HepG2 (cell line): ENCODE measurements at regions not wholly inside any gene's neighbourhood (a gene's known extent, or its start where the extent isn't known, plus 50 kb on each side); places are given as distances from the start of the nearest gene placed in this dataset.

Source experiments
- ESRRA ChIP-seq: sonication (generic); formaldehyde crosslinking; IDR thresholded peaks from 2 replicates; pipeline ENCODE4 v1.5.1; 2020; ENCODE audit warnings: mild to moderate bottlenecking, low read depth, missing genetic modification reagents
- EZH2 ChIP-seq: conservative IDR thresholded peaks from 2 replicates; pipeline ENCODE4 v1.6.1; 2012; ENCODE audit warnings: mild to moderate bottlenecking, low read depth, low read length, moderate library complexity
- GABPA ChIP-seq, 2 experiments: IDR thresholded peaks; 2 replicates each; pipeline ENCODE4 v1.6.1; 2011 to 2016; ENCODE audit warnings: low read depth in 2 of 2, low read length in 1 of 2, missing biosample characterization in 1 of 2, missing genetic modification characterization in 1 of 2
- HMG20A ChIP-seq: IDR thresholded peaks from 2 replicates; pipeline ENCODE4 v1.6.1; 2016; ENCODE audit warnings: borderline replicate concordance
- NONO ChIP-seq, 2 experiments: fragments of 450-650 bp in 1 of 2; sonication (generic) in 1 of 2; formaldehyde crosslinking in 1 of 2; IDR thresholded peaks in 1 of 2; conservative IDR thresholded peaks in 1 of 2; 2 replicates each; pipeline versions ENCODE4 v1.6.1 to v1.8.0; 2017 to 2022; ENCODE audit warnings: mild to moderate bottlenecking in 1 of 2, missing genetic modification reagents in 1 of 2, moderate library complexity in 1 of 2
- PRMT3 ChIP-seq: sonication (generic); formaldehyde crosslinking; IDR thresholded peaks from 2 replicates; pipeline ENCODE4 v1.8.1; 2022; ENCODE audit warnings: low read depth, mild to moderate bottlenecking, moderate library complexity, missing genetic modification reagents, borderline replicate concordance
- REPIN1 ChIP-seq: sonication (generic); formaldehyde crosslinking; IDR thresholded peaks from 2 replicates; pipeline ENCODE4 v1.8.0; 2022; ENCODE audit warnings: missing genetic modification reagents, low read depth, mild to moderate bottlenecking, borderline replicate concordance
- TAF1 ChIP-seq: sonication (generic); formaldehyde crosslinking; IDR thresholded peaks from 2 replicates; pipeline ENCODE4 v1.4.0; 2020; ENCODE audit warnings: missing genetic modification reagents
- TRIM24 ChIP-seq: sonication (generic); formaldehyde crosslinking; IDR thresholded peaks from 2 replicates; pipeline ENCODE4 v1.8.0; 2022; ENCODE audit warnings: mild to moderate bottlenecking, missing genetic modification reagents
- ZHX1 ChIP-seq: sonication (generic); formaldehyde crosslinking; IDR thresholded peaks from 2 replicates; pipeline ENCODE4 v1.8.1; 2022; ENCODE audit warnings: low read depth, mild to moderate bottlenecking, missing genetic modification reagents
- ZNF431 ChIP-seq: sonication (generic); formaldehyde crosslinking; IDR thresholded peaks from 2 replicates; pipeline ENCODE4 v1.9.0; 2022; ENCODE audit warnings: missing genetic modification reagents, low read depth, mild to moderate bottlenecking, borderline replicate concordance

GRCh38 chr4:137452799-137453198 is 79.5 kb downstream of the PCDH18 start:
- TF ChIP-seq GABPA (IDR thresholded peaks at IDR 0.05; ENCODE audit: low read depth, low read length) (no peak), GABPA (CRISPR knock-in tag; IDR thresholded peaks at IDR 0.05; ENCODE audit: low read depth) (no peak), ZHX1 (CRISPR knock-in tag) (no peak), ZNF431 (CRISPR knock-in tag) (no peak), TAF1 (CRISPR knock-in tag) (no peak), REPIN1 (CRISPR knock-in tag) (no peak), EZH2 (no peak), TRIM24 (CRISPR knock-in tag) (no peak), ESRRA (CRISPR knock-in tag) (no peak), NONO (IDR thresholded peaks at IDR 0.05) (no peak), NONO (CRISPR knock-in tag; conservative IDR thresholded peaks at IDR 0.05) (no peak), HMG20A (CRISPR knock-in tag) (no peak), PRMT3 (CRISPR knock-in tag) (no peak)
